CD14-positive monocyte (primary cell): ENCODE measurements at regions not wholly inside any gene's neighbourhood (a gene's known extent, or its start where the extent isn't known, plus 50 kb on each side); places are given as distances from the start of the nearest gene placed in this dataset.
A peak's percentile ranks its signal among the peaks of the same experiment; 100 is the strongest.

ENCODE experiments used
- DNase-seq, 3 donors: peaks; one replicate each; pipeline ENCODE4 v3.0.0-alpha.2; 2011 to 2022
- H2AFZ ChIP-seq: 2 replicates; pipeline ENCODE4 v1.6.0; 2012; ENCODE audit warnings: mild to moderate bottlenecking, low read depth, low read length, inconsistent platforms; ENCODE audit not compliant: insufficient read depth, poor library complexity, severe bottlenecking
- H3K27ac ChIP-seq, 2 donors: 1 replicate in 1 of 2; 2 replicates in 1 of 2; pipeline ENCODE4 v1.5.1; 2012 to 2013; ENCODE audit warnings: low read length in 2 of 2, control low read depth in 1 of 2, inconsistent platforms in 1 of 2, low read depth in 1 of 2, mild to moderate bottlenecking in 1 of 2
- H3K27me3 ChIP-seq, 2 donors: one replicate each; pipeline versions ENCODE4 v1.6.0 to v1.6.1; 2011 to 2013; ENCODE audit warnings: low read length in 2 of 2; ENCODE audit not compliant: control insufficient read depth in 2 of 2, insufficient read depth in 2 of 2
- H3K36me3 ChIP-seq, 2 donors: replicated peaks in 1 of 2; 1 replicate in 1 of 2; 2 replicates in 1 of 2; pipeline versions ENCODE4 v1.5.1 to v1.6.1; 2012 to 2013; ENCODE audit warnings: low read length in 2 of 2, control low read depth in 1 of 2, inconsistent platforms in 1 of 2, mild to moderate bottlenecking in 1 of 2; ENCODE audit not compliant: insufficient read depth in 2 of 2, control insufficient read depth in 1 of 2
- H3K4me1 ChIP-seq, 2 donors: 1 replicate in 1 of 2; 2 replicates in 1 of 2; pipeline versions ENCODE4 v1.5.1 to v1.6.1; 2012 to 2013; ENCODE audit warnings: low read length in 2 of 2, control low read depth in 1 of 2, inconsistent platforms in 1 of 2, mild to moderate bottlenecking in 1 of 2, moderate library complexity in 1 of 2; ENCODE audit not compliant: insufficient read depth in 2 of 2, control insufficient read depth in 1 of 2
- H3K4me2 ChIP-seq: replicated peaks from 2 replicates; pipeline ENCODE3; 2012; ENCODE audit warnings: low read length, moderate library complexity, mild to moderate bottlenecking; ENCODE audit not compliant: poor library complexity, severe bottlenecking; ENCODE audit errors: extremely low read depth
- H3K4me3 ChIP-seq, 3 experiments: fragments of 200-600 bp in 1 of 3; sonication (generic) in 1 of 3; replicated peaks in 1 of 3; 1 replicate in 2 of 3; 2 replicates in 1 of 3; pipeline ENCODE4 v1.5.1; 2011 to 2013; ENCODE audit warnings: low read length in 3 of 3, mild to moderate bottlenecking in 3 of 3, control low read depth in 2 of 3, low read depth in 2 of 3, inconsistent platforms in 1 of 3, moderate library complexity in 1 of 3
- H3K79me2 ChIP-seq: 2 replicates; pipeline ENCODE4 v1.6.0; 2012; ENCODE audit warnings: mild to moderate bottlenecking, control low read depth, inconsistent platforms, low read length, moderate library complexity; ENCODE audit not compliant: insufficient read depth
- H3K9ac ChIP-seq: 2 replicates; pipeline ENCODE4 v1.6.0; 2017; ENCODE audit warnings: low read length, mild to moderate bottlenecking; ENCODE audit not compliant: insufficient read depth, poor library complexity, severe bottlenecking
- H3K9me3 ChIP-seq, 2 donors: replicated peaks in 1 of 2; 1 replicate in 1 of 2; 2 replicates in 1 of 2; pipeline versions ENCODE4 v1.5.1 to v1.6.1; 2012 to 2013; ENCODE audit warnings: low read length in 2 of 2, control low read depth in 1 of 2; ENCODE audit not compliant: control insufficient read depth in 1 of 2, insufficient read depth in 1 of 2
- H4K20me1 ChIP-seq: 2 replicates; pipeline ENCODE4 v1.6.0; 2012; ENCODE audit warnings: mild to moderate bottlenecking, low read length, control low read depth, moderate library complexity; ENCODE audit not compliant: insufficient read depth
- H3K27ac Mint-ChIP-seq, 7 donors: one replicate each; pipeline ENCODE4 v1.8.0; 2020; ENCODE audit warnings: mild to moderate bottlenecking in 7 of 7, mixed read lengths in 7 of 7, moderate library complexity in 6 of 7, inconsistent platforms in 2 of 7
- H3K27me3 Mint-ChIP-seq, 3 donors: one replicate each; pipeline ENCODE4 v1.8.0; 2021 to 2022; ENCODE audit warnings: low read depth in 3 of 3, mild to moderate bottlenecking in 3 of 3, mixed read lengths in 3 of 3, moderate library complexity in 3 of 3, inconsistent platforms in 1 of 3
- H3K36me3 Mint-ChIP-seq, 2 donors: one replicate each; pipeline ENCODE4 v1.8.0; 2020; ENCODE audit warnings: mixed read lengths in 2 of 2, inconsistent platforms in 1 of 2, mild to moderate bottlenecking in 1 of 2
- H3K4me1 Mint-ChIP-seq: one replicate; pipeline ENCODE4 v1.8.0; 2020; ENCODE audit warnings: mild to moderate bottlenecking, mixed read lengths
- H3K4me3 Mint-ChIP-seq, 2 donors: one replicate each; pipeline ENCODE4 v1.8.0; 2020; ENCODE audit warnings: mild to moderate bottlenecking in 2 of 2, mixed read lengths in 2 of 2, moderate library complexity in 1 of 2
- H3K9me3 Mint-ChIP-seq, 7 donors: one replicate each; pipeline ENCODE4 v1.8.0; 2020 to 2022; ENCODE audit warnings: mixed read lengths in 7 of 7, mild to moderate bottlenecking in 6 of 7, moderate library complexity in 6 of 7, inconsistent platforms in 2 of 7
- WGBS: methylation state at CpG from one replicate; pipeline ENCODE4 v1.1.5; 2013; ENCODE audit warnings: missing lambda C conversion rate; ENCODE audit not compliant: insufficient coverage; 5-methylcytosine and 5-hydroxymethylcytosine counted together
- intact Hi-C, 2 donors: fragments of 100-400 bp; cut with micrococcal nuclease; formaldehyde crosslinking; loops; one replicate each; pipeline versions ENCODE4 v1.15.0 to v1.15.1; 2023
- TF ChIP-seq, protein P1 (sequence below): fragments of 200-600 bp; IDR thresholded peaks from one replicate; pipeline ENCODE4 v1.8.0; 2022; ENCODE audit warnings: antibody characterized with exemption, mild to moderate bottlenecking

DNA sequence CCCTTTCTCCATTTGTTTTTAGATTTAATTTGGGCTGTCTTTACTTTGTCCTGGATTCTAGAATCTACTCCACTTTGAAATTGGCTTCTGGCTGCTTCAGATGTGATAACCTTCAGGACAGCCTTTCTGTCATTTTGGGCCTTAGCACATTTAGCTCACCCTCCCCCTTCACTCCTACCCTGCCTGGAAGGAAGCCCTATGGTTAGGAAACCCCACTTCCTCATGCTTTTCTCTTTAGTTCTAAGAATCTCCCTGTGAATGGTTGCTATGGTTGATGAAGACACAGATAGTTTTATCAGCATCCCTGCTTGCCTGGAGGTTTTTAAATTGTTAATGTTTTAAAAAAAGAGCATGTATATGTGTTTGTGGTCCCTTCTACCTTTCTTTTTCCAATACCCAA lies 100.7 kb upstream of the PTPN13 start:
- Histone ChIP-seq H3K4me3 (no peak overlapping the region), H3K27me3 (no peaks in the 10 kb centered on the region), H3K9ac (no peak overlapping the region), H3K4me1 (peaks cover 0 to 6% of the 10 kb centered on the region in 2 donors), H3K4me2 (no peak overlapping the region), H2AFZ (peak overlapping the region; percentile 4), H3K27ac (no peak overlapping the region), H4K20me1 (no peaks in the 10 kb centered on the region), H3K36me3 (no peaks in the 10 kb centered on the region), H3K9me3 (no peaks in the 10 kb centered on the region), H3K79me2 (no peaks in the 10 kb centered on the region)
- no peak overlapping the region for H3K27ac Mint-ChIP-seq
- no peak overlapping the region for H3K4me3 Mint-ChIP-seq
- DNase-seq, result peak in 2 of 3 donors; percentile 5 to 18
- intact Hi-C loops, result no loop called here
- no peaks in the 10 kb centered on the region for H3K36me3 Mint-ChIP-seq
- TF ChIP-seq, protein P1, sequence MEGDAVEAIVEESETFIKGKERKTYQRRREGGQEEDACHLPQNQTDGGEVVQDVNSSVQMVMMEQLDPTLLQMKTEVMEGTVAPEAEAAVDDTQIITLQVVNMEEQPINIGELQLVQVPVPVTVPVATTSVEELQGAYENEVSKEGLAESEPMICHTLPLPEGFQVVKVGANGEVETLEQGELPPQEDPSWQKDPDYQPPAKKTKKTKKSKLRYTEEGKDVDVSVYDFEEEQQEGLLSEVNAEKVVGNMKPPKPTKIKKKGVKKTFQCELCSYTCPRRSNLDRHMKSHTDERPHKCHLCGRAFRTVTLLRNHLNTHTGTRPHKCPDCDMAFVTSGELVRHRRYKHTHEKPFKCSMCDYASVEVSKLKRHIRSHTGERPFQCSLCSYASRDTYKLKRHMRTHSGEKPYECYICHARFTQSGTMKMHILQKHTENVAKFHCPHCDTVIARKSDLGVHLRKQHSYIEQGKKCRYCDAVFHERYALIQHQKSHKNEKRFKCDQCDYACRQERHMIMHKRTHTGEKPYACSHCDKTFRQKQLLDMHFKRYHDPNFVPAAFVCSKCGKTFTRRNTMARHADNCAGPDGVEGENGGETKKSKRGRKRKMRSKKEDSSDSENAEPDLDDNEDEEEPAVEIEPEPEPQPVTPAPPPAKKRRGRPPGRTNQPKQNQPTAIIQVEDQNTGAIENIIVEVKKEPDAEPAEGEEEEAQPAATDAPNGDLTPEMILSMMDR, result no peak
- no peaks in the 10 kb centered on the region for H3K9me3 Mint-ChIP-seq
- H3K4me1 Mint-ChIP-seq, result peaks cover 8% of the 10 kb centered on the region
- H3K27me3 Mint-ChIP-seq, result peaks cover 0 to 2% (median 2%) of the 10 kb centered on the region in 3 donors

DNA sequence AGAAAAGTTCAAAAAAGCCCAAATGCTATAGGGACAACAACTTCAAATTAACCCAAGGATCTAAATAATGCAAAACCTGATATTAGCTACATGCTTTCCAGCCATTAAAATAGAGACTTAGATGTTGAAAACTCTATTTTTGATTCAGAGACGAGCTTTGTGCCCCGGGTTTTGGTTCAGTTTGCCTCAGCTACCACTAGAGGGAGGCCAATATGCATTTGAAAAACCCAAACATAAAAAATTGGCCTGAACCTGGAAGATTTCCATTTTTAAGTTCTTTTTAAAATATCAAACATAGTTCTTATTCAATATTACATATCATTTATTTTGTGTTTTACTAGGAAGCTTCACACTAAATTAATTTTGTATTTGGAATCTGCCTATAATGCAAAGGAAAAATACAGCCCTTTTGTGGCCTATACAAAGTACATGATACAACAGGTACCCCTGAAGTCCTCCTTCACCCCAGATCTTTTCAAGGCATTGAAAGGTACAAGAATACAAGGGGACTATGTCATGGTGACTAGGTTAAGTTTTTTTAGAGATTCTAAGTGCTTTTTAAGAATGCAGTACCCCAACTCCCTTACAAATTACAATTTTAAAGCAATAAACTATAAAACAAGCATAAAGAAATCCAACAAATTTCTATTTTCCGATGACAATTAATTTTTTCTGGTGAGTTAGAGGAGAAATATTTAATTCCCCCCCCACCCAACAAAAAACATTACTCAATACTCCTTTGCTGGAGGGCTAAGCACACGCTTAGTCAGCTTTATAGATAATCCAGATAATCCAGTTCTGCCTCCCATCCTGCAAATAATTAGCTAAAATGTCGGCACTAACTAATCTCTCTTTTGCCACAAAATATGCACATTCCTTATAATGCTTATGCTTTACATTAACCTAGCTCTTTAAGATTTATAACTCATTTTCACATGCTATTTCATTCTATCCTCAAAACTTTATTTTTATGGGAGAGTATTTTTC lies 97.7 kb upstream of the PTPN13 start:
- no peaks in the 10 kb centered on the region for H3K36me3 Mint-ChIP-seq
- no peaks in the 10 kb centered on the region for H3K79me2 ChIP-seq
- H3K4me2 ChIP-seq, result no peak overlapping the region
- TF ChIP-seq, protein P1, result peak; percentile 95
- peaks cover 8% of the 10 kb centered on the region for H3K4me1 Mint-ChIP-seq
- no peak overlapping the region for H3K9ac ChIP-seq
- peaks cover 0 to 6% of the 10 kb centered on the region in 2 donors for H3K4me1 ChIP-seq
- H2AFZ ChIP-seq, result no peak overlapping the region
- H3K9me3 ChIP-seq, result no peaks in the 10 kb centered on the region
- DNase-seq, result peak; percentile 17 to 34 (median 32)
- no peak overlapping the region for H3K27ac ChIP-seq
- H4K20me1 ChIP-seq, result no peaks in the 10 kb centered on the region
- WGBS, result 44% methylated on average over 4 of the region's 5 CpGs
- no peak overlapping the region for H3K4me3 ChIP-seq
- H3K9me3 Mint-ChIP-seq, result no peaks in the 10 kb centered on the region
- intact Hi-C loops, result loop anchor here (2.0 kb wide), 1 partner anchor 398 kb away; no protein-coding TSS in a partner anchor
- no peaks in the 10 kb centered on the region for H3K36me3 ChIP-seq
- no peaks in the 10 kb centered on the region for H3K27me3 ChIP-seq
- H3K4me3 Mint-ChIP-seq, result no peak overlapping the region
- no peak overlapping the region for H3K27ac Mint-ChIP-seq
- peaks cover 0 to 3% (median 2%) of the 10 kb centered on the region in 3 donors for H3K27me3 Mint-ChIP-seq
